Glutamatergic neuron (in vitro differentiated cells): ENCODE measurements at regions not wholly inside any gene's neighbourhood (a gene's known extent, or its start where the extent isn't known, plus 50 kb on each side); places are given as distances from the start of the nearest gene placed in this dataset.
"Not testable (repeated sequence)": the region's sequence is repeated elsewhere in the genome, so short reads cannot be mapped to it uniquely, and the experiment has no call there.

Source experiments
- DNase-seq: peaks from one replicate; pipeline ENCODE4 v3.0.0; 2022
- H3K27ac Mint-ChIP-seq: one replicate; pipeline ENCODE4 v1.8.0; 2020; ENCODE audit warnings: mild to moderate bottlenecking, mixed read lengths, inconsistent platforms; ENCODE audit not compliant: unreplicated experiment
- H3K27me3 Mint-ChIP-seq: one replicate; pipeline ENCODE4 v1.8.0; 2020; ENCODE audit warnings: mild to moderate bottlenecking, moderate library complexity, mixed read lengths, inconsistent platforms; ENCODE audit not compliant: unreplicated experiment
- H3K36me3 Mint-ChIP-seq: one replicate; pipeline ENCODE4 v1.8.0; 2020; ENCODE audit warnings: mild to moderate bottlenecking, mixed read lengths, inconsistent platforms; ENCODE audit not compliant: unreplicated experiment
- H3K4me1 Mint-ChIP-seq: one replicate; pipeline ENCODE4 v1.8.0; 2020; ENCODE audit warnings: mild to moderate bottlenecking, low read depth, mixed read lengths, inconsistent platforms; ENCODE audit not compliant: unreplicated experiment
- H3K4me3 Mint-ChIP-seq: one replicate; pipeline ENCODE4 v1.8.0; 2020; ENCODE audit warnings: mild to moderate bottlenecking, mixed read lengths, inconsistent platforms; ENCODE audit not compliant: unreplicated experiment
- H3K9me3 Mint-ChIP-seq: one replicate; pipeline ENCODE4 v1.8.0; 2020; ENCODE audit warnings: mild to moderate bottlenecking, moderate library complexity, mixed read lengths, inconsistent platforms; ENCODE audit not compliant: unreplicated experiment
- TF ChIP-seq, protein P1 (sequence below): fragments of 200-600 bp; sonication (generic); IDR thresholded peaks from one replicate; pipeline ENCODE4 v1.5.0; 2021; ENCODE audit not compliant: partially characterized antibody, unreplicated experiment

DNA sequence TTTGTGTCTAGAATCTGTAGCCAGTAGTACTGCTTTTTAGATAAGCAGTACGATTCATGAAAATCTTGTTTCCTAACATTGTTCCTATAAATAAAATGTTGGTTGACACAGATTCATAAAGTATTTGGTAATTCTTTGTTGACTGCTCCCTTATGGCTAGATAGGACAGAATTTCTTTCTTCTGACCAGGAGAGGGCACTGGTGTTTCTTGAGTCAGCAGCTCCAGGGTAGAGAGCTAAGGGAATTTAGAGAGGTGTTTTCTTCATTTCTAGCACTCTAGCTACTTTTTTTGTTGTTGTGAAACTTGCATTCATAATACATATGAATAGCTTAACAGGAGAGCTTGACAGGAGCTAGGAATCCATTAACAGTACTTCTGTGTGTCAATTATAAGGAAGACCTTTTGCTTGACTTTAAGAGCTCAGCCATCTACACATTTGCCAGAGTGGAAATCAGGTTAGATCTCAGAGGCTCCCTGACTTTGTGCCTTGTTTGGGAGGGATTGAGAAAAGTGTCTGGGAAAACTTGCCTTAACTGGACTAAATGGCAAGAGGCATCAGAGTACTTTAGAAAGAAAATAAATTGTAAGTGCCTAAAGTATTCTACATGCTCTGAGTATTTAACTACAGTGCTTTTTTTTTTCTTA lies 756.1 kb downstream of the SH3BGRL start:
- no peaks in the 10 kb centered on the region for H3K9me3 Mint-ChIP-seq
- H3K27ac Mint-ChIP-seq = no peak overlapping the region
- no peak for DNase-seq
- H3K36me3 Mint-ChIP-seq = no peaks in the 10 kb centered on the region
- H3K4me3 Mint-ChIP-seq = no peak overlapping the region
- H3K4me1 Mint-ChIP-seq = no peaks in the 10 kb centered on the region
- TF ChIP-seq, protein P1, sequence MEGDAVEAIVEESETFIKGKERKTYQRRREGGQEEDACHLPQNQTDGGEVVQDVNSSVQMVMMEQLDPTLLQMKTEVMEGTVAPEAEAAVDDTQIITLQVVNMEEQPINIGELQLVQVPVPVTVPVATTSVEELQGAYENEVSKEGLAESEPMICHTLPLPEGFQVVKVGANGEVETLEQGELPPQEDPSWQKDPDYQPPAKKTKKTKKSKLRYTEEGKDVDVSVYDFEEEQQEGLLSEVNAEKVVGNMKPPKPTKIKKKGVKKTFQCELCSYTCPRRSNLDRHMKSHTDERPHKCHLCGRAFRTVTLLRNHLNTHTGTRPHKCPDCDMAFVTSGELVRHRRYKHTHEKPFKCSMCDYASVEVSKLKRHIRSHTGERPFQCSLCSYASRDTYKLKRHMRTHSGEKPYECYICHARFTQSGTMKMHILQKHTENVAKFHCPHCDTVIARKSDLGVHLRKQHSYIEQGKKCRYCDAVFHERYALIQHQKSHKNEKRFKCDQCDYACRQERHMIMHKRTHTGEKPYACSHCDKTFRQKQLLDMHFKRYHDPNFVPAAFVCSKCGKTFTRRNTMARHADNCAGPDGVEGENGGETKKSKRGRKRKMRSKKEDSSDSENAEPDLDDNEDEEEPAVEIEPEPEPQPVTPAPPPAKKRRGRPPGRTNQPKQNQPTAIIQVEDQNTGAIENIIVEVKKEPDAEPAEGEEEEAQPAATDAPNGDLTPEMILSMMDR = peak; percentile 29
- H3K27me3 Mint-ChIP-seq = no peaks in the 10 kb centered on the region

DNA sequence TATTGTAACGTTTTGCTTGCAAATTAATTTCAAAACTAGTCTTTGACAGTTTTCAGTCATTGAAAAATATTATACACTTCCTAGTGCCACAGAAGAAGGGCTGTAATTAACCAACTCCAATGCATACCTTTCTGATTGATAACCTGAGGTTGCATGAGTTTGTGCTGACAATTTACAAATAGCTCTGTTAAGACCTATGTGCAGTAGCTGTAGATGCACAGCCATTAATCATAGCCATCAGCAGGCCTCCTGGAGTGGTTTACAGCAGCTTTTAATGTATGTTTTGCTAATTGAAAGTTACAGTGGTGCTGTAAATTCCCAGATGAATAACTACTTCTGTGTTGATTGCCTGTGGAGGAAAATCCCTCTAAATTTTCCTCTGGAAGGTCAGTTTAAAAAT lies 758.1 kb downstream of the SH3BGRL start:
- H3K27ac Mint-ChIP-seq = no peak overlapping the region
- H3K4me3 Mint-ChIP-seq = no peak overlapping the region
- TF ChIP-seq, protein P1 = no peak
- no peaks in the 10 kb centered on the region for H3K9me3 Mint-ChIP-seq
- no peaks in the 10 kb centered on the region for H3K27me3 Mint-ChIP-seq
- no peaks in the 10 kb centered on the region for H3K36me3 Mint-ChIP-seq
- H3K4me1 Mint-ChIP-seq = no peaks in the 10 kb centered on the region
- DNase-seq = no peak

DNA sequence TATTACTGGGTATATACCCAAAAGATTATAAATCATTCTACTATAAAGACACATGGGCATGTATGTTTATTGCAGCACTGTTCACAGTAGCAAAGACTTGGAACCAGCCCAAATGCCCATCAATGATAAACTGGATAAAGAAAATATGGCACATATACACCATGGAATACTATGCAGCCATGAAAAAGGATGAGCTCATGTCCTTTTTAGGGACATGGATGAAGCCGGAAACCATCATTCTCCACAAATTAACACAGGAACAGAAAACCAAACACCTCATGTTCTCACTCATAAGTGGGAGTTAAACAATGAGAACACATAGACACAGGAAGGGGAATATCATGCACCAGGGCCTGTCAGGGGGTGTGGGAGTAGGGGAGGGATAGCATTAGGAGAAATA lies 772.5 kb downstream of the SH3BGRL start:
- H3K9me3 Mint-ChIP-seq, H3K4me3 Mint-ChIP-seq, H3K36me3 Mint-ChIP-seq, H3K4me1 Mint-ChIP-seq, H3K27ac Mint-ChIP-seq, H3K27me3 Mint-ChIP-seq, DNase-seq: not testable (repeated sequence)

DNA sequence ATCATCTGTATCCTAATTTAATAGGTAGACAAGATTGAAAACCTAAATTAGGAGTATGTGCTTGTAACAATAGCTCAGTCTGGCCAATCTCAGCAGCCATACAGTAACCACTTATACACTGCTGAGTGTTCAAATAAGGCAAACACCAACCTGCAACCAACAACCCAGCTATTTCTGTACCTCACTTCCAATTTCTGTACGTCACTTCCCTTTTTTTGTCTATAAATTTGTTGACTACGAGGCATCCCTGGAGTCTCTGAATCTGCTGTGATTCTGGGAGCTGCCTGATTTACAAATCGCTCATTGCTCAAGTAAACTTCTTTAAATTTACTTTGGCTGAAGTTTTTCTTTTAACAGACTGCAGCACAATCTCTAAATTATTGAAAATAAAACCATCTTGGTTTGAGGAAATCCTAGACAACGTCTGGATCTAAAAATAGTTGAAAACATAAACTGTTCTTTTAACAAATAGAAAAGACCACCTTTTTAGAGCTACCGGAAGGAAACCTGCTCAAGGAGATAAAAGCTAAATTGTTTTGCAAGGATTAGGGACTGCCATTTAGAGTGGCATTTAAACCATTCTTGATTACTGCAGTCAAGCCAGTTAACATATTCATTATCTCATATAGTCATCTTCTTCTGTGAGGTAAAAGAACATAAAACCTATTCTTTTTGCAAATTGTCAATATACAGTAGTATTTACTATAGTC lies 778.1 kb downstream of the SH3BGRL start:
- Mint-ChIP-seq H3K27ac (no peak overlapping the region), H3K4me3 (no peak overlapping the region), H3K9me3 (no peaks in the 10 kb centered on the region), H3K36me3 (no peaks in the 10 kb centered on the region), H3K4me1 (no peaks in the 10 kb centered on the region), H3K27me3 (peaks cover 2% of the 10 kb centered on the region)
- TF ChIP-seq, protein P1 = no peak
- DNase-seq = no peak

DNA sequence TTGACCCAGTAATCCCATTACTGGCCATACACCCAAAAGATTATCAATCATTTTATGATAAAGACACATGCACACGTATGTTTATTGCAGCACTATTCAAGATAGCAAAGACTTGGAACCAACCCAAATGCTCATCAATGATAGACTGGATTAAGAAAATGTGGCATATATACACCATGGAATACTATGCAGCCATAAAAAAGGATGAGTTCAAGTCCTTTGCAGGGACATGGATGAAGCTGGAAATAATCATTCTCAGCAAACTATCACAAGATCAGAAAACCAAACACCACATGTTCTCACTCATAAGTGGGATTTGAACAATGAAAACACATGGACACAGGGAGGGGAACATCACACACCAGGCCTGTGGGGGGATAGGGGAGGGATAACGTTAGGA lies 785.3 kb downstream of the SH3BGRL start:
- not testable (repeated sequence) for H3K4me3 Mint-ChIP-seq, H3K9me3 Mint-ChIP-seq, H3K36me3 Mint-ChIP-seq, H3K4me1 Mint-ChIP-seq, H3K27ac Mint-ChIP-seq, H3K27me3 Mint-ChIP-seq, DNase-seq

DNA sequence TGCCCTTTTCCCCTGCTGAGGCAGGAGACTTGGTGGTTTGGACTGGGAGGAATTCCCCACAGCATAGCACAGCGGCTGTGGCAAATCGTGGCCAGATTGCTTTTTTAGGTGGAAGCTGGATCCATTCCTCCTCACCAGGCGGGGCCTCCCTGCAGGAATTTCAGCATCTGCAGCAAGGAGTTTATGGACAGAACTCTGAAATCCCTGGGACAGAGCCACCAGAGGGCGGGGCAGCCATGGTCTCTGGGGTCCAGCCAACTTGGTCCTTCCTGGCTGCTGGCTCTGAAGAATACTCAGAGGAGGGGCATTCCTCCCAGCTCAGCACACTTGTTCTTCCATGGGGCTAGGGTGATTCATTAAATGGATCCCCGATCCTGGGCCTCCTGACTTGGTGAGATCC lies 794.3 kb downstream of the SH3BGRL start:
- H3K9me3 Mint-ChIP-seq = no peaks in the 10 kb centered on the region
- no peak overlapping the region for H3K27ac Mint-ChIP-seq

More for the DNA sequence above, 794.3 kb downstream of the SH3BGRL start:
- Mint-ChIP-seq H3K36me3 (no peaks in the 10 kb centered on the region), H3K27me3 (no peaks in the 10 kb centered on the region), H3K4me3 (no peak overlapping the region), H3K4me1 (no peaks in the 10 kb centered on the region)
- DNase-seq = no peak
- TF ChIP-seq, protein P1 = no peak
